KG1 (cell line): ENCODE measurements at regions not wholly inside any gene's neighbourhood (a gene's known extent, or its start where the extent isn't known, plus 50 kb on each side); places are given as distances from the start of the nearest gene placed in this dataset.
A peak's percentile ranks its signal among the peaks of the same experiment; 100 is the strongest.
"Not testable (repeated sequence)": the region's sequence is repeated elsewhere in the genome, so short reads cannot be mapped to it uniquely, and the experiment has no call there.

Experiments
- DNase-seq: peaks from one replicate; lab custom pipeline; 2025; lab: John Stamatoyannopoulos, UW

DNA sequence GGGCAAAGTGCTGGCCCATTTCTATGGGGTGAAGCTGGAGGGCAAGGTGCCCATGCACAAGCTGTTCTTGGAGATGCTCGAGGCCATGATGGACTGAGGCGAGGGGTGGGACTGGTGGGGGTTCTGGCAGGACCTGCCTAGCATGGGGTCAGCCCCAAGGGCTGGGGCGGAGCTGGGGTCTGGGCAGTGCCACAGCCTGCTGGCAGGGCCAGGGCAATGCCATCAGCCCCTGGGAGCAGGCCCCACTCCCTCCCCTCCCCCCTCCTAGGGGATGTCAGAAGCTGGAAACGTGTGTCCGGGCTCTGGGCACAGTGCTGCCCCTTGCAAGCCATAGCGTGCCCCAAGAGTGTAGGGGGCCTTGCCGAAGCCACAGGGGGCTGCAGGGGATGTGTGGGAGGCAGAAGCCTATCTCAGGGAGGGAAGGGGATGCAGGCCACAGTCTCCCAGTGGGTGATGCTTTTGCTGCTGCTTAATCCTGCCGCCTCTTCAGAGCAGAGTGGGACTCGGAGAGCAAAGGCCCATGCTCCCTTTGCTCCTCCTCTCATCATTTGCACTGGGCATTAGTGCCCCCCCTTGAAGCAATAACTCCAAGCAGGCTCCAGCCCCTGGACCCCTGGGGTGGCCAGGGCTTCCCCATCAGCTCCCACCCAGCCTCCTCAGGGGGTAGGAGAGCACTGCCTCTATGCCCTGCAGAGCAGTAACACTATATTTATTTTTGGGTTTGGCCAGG lies 85.2 kb downstream of the MRPL57 start:
- DNase-seq, result not testable (repeated sequence)

DNA sequence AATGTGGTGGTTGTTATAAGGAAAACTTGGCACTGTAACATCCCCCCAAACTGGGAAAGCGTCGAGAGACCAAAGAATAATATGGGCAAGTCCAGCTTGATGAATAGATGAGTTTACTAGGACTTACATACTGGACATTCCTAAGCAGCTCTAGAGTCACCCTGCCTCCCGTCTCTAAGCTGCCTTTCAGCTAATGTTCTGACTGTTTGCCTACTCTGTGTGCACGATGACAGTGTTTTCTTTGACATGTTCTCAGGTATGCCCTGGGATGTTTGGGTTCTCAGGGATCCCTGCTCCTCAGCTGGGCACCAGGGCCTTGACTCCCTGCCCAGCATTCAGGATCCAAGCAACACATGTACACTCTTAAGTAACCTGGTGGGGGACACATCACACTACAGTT lies 87.5 kb downstream of the MRPL57 start:
- not testable (repeated sequence) for DNase-seq

DNA sequence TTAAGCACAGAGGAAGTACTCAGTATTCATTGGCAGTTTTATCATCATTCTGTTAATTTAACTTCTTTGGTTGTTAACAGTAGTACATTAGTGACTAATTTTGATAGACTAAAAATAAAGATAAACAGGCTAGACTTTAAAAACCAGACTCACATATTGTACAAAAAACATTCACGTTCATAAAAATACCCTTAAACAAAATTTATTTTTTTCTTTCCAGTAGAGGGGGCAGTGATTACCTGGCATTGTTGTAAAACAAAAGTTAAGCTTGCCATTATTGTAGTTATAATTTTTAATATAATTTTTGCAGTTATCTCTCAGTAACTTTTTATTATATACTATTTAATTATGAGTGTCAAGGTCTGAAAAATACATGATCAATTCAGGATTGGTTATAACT lies 92.0 kb downstream of the MRPL57 start:
- not testable (repeated sequence) for DNase-seq

DNA sequence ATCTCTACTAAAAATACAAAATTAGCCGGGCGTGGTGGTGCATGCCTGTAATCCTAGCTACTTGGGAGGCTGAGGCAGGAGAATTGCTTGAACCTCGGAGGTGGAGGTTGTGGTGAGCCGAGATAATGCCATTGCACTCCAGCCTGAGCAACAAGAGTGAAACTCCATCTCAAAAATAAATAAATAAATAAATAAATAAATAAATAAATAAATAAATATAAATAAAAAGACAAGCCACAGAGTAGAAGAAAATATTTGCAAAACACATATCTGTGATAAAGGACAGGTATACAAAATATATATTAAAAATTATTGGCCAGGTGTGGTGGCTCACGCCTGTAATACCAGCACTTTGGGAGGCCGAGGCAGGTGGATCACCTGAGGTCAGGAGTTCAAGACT lies 96.0 kb downstream of the MRPL57 start:
- DNase-seq, result not testable (repeated sequence)

DNA sequence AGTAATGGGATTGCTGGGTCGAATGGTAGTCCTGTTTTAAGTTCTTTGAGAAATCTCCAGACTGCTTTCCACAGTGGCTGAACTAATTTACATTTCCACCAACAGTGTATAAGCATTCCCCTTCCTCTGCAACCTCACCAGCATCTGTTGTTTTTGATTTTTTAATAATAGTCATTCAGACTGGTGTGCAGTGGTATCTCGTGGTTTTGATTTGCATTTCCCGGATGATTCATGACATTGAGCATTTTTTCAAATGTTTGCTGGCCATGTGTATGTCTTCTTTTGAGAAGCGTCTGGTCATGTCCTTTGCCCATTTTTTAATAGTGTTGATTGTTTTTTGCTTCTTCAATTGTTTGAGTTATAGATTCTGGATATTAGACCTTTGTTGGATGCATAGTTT lies 98.0 kb downstream of the MRPL57 start:
- not testable (repeated sequence) for DNase-seq

DNA sequence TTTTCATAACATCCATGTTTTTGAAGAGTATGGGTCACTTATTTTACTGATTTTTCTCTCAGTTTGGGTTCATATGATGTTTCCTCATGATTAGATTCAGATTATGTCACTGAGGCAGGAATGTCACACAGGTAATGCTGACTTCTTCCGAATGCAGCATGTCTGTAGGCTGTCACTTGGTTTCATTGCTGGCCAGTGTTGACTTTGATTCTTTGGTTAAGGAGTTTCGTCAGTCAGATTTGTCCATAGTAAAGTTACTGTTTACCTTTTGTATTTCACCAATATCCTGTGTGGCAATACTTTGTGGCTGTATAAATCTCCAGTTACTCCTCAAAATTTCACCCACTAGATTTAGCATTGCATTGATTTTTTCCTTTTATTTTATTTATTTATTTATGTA lies 105.6 kb downstream of the MRPL57 start:
- no peak for DNase-seq

DNA sequence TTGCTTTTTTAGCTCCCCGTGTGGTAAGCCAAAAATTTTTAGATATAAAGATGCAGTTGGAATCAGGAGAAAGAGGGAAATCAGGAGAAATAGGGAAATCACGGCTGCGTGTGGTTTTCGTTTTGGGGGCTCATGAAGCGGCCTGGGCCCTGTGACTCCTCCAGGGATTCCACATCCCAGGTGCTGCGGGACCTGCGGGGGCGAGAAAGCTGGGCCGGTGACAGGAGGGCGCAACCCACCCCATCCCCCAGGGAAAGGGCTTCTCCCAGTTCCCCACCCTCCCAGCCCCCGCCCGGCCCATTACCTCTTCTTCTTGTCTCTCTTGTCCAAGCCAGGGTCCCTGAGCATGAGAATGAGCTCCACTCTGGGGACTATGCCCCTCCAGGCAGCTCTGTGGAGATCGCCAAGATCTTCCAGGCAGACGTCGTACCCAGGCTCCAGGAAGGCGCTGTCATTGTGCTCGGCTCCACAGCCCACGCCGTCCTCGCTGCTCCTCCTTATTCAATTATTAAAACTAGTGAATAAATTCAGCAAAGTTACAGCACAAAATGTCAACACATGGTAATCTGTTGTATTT lies 111.0 kb downstream of the MRPL57 start:
- DNase-seq, result no peak

DNA sequence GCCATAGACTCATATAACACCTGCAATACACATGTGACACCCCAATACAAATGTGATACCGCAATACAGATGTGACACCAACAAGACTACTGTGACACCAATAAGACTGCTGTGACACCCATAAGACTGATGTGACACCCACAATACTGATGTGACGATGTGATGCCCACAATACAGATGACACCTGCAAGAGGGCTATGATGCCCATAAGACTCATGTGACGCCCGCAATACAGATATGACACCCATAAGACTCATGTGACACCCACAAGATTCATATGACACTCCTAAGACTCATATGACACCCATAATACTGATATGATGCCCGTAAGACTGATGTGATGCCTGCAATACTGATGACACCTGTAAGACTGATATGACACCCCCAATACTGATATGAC lies 113.0 kb downstream of the MRPL57 start:
- no peak for DNase-seq

DNA sequence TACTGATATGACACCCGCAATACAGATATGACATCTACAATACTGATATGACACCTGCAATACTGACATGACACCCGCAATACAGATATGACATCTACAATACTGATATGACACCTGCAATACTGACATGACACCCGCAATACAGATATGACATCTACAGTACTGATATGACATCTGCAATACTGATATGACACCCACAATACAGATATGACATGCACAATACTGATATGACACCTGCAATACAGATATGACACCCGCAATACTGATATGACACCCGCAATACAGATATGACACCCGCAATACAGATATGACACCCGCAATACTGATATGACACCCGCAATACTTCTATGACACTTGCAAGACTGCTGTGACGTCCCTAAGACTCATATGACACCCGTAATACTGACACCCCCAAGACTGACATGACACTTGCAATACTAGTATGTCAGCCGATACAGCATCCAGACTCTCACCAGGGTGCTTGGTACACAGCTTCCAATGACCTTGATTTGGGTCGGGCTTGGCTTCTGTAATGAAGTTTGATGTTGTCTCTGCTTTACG lies 114.1 kb downstream of the MRPL57 start:
- not testable (repeated sequence) for DNase-seq

DNA sequence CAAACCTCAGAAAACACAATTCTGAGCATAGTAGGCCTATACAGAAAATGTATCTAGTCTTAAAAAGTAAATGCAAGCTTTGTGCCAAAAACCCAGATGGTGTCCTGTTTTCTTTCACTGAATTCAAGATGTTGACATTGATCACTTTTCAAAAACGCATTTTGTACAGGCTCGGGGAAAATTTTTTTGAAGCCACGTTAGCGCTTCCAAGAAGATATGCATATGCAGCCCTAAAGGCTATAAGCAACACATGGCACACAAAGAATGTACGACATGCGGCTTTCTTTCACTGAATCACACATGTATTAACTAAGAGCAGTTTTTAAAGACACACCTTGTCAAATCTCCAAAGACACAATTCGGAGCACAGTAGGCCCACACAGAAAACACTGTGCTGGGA lies 115.4 kb downstream of the MRPL57 start:
- DNase-seq, result no peak

DNA sequence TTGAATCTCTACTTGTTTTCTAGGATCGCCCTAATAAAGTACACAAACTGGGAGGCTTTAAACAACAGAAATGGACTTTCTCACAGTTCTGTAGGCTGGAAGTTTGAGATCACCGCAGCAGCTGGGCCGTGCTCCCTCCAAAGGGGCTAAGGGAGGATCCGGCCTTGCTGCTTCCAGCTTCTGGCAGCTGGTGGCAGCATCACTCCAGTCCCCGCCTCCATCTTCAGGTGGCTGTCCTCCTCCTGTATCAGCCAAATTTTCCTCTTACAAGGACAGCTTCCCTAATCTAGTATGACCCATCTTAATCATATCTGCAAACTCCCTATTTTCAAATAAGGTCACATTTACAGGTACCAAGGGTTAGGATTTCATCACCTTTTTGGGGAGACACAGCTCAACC lies 120.5 kb downstream of the MRPL57 start:
- peak; percentile 53 for DNase-seq

DNA sequence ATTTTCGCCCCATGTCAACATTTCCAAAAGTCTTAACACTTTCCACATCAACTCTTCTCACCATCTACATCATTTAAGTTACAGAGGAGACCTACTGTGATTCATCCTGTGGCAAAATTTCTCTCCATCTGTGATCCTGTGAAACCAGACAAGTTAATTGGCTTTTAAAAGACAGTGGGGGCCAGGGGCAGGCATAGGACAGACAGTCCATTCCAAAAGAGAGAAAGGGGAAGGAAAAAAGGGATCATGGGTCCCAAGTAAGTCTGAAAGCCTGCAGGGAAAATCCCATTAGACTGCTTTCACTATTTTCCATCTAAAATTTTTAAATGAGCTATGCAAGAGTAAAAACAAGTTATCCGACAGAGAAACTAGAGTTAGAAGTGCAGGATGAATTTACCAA lies 121.0 kb downstream of the MRPL57 start:
- peak; percentile 53 for DNase-seq

DNA sequence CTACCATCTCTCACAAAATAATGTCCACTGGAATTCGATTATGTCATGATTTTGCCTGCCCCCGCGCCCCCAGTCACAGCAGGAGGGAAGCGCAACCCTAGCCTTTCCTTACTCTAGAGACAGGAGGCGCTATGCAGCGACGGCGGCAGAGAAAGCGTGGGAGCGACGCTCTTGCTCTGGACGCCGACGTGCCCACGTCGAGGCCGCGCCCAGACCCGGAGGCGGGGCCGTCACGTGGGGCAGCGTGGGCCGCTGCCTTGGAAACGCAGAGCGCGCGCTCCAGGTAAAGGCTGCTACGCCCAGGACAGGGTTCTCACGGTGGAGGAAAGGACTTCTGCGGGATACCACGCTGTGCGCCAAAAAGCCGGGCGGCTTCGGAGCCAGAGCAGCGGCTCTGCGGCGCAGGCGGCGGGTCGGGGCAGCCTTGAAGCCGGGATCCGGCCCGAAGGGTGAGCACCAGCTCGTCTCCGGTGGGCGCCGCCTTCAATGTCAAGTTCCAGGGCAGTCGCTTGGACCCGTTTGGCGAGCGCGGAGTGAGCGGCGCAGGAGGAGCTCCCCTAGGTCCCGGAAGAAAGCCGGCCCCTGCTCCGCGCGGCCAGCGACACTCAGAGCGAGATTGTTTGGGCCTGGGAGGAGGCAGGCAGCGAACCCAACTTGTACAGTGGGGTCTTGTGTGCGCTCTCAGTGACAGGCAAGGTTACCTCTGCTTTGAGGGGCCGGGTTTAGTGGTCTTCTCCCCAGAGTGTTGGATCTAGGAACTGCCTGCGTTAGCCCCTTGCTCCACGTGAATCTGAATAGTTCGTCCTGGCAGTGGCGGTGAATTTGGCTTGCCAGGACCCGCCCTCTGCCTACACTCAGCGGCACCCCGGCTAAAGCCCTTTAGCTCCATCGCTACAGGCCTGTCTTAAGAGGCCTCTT lies 121.7 kb downstream of the MRPL57 start:
- peak; percentile 83 for DNase-seq

DNA sequence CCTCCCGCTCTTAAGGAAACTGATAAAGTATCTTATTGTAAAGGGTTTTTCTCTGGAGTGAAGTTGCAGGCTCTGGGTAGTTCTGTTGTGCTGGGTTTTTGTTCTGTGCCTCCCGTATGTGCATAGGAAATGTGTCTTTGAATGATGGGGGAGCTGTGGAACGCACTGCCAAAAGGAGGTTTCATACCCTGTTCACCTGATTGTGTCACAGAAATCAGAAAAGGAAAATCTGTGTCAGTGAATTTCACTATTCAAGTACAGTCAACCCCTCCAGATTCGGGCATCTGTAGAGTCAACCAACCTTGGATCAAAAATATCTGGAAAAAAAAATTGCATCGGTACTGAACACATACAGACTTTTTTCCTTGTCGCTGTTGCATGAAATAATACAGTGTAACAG lies 127.8 kb downstream of the MRPL57 start:
- no peak for DNase-seq

DNA sequence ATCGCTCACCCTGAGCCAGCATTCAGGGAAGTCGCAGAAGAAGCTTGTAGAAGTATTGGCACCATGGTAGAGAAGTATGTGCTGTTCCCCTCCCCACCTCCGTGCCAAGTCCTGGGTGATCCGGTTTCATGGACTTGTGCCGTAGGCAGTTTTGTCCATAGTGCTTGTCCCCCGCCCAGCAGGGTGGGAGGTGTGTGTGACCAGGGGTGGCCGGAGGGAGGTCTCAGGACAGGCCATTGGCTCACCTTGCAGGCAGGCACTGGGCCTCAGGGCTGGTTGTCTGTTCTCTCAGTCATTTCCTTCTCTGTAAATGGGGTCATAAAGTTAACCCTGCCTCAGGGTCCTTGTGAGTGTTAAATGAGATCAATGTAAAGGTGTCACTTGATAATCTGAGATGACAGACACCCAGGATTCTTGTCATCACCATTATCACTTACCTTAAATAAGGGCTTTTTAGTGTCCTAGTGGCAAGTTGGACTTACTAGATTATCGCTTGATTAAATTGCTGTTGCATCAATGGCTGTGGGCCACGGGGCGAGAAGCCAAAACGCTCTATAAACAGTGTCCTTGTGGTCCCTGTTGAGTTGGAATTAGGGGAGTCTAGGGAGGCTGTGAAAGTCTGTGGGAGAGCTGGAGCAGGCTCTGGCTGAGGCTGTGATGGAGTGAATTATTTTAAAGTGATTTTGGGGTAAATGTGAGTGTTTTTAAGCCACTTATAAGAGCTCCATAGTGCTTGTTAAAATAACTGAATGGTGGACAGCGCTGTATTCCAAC lies 130.0 kb downstream of the MRPL57 start:
- DNase-seq, result not testable (repeated sequence)

DNA sequence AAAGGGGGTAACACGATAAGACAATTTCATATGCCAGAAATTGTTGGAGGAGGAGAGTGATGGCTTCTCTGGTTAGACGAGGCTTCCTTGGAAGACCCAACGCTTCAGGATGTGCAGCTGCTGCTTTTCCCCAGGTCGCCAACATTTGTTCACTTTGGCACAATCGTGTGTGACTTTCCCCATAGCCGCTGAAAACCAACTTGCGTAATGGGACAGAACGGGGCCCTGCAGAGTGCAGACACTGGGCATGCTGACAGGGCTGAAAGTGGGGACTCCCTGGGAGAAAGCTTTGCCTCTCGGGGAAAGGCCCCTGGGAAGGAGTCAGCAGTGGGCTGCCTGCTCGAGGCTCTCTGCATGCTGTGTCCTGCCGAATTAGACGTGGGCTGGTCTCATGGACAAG lies 130.7 kb downstream of the MRPL57 start:
- not testable (repeated sequence) for DNase-seq

DNA sequence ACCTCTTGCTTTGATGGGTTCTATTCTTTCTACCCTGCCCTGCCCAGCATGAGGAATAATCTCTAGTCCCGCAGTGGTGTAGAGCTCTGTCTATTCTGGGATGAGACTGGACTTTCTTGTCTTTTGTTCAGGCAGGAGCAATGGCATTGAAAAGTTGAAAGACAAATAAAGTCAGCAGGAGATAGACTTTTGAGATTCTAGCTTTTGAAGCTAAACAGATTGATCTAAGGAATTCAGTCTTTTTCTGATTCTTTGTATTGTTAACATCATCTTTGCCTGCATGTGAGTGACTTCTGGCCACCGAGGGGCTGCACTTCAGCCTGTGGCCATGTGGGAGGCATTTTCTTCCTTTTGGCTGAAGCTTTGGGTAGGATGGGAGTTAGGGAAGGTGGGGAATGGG lies 132.4 kb downstream of the MRPL57 start:
- DNase-seq, result no peak

DNA sequence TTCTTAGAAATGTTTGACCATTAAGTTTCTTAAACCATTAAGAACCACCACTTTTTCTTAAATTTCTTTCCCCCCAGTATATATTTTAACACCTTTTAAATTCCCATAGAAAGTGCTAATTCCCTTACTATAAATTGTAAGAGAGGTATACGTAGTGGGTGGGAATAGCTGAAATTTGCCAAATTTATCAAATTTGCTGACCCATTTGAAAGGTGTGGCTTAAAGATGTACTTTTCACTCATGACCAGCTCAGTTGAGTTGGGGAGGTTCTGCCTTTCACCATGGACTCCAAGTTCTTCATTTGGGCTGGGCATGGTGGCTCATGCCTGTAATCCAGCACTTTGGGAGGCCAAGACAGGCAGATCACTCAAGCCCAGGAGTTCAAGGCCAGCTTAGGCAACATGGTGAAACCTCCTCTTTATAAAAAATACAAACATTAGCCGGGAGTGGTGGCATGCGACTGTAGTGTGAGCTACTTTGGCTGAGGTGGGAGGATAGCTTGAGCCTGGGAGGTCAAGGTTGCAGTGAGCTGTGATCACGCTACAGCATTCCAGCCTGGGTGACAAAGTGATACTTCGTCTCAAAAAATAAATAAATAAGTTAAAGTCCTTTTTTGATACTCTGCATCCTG lies 133.2 kb downstream of the MRPL57 start:
- DNase-seq, result no peak

DNA sequence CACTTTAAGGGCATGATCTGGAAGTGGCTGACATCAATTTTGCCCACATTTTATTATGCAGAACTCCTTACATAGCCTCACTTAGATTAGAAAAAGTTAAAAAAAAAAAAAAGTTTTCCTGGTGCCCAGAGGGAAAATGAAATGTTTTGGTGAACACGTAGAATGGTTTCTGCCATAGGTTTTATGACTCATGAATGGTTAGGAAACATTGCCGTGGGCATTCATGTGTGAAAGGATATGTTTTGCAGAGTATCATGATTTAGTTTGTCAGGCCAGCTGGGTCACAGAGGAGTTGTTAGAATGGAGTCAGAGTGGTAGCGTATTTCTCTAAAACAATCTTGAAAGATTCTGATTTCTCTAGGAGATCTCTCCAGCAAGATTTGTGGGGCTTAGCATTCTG lies 133.8 kb downstream of the MRPL57 start:
- no peak for DNase-seq

DNA sequence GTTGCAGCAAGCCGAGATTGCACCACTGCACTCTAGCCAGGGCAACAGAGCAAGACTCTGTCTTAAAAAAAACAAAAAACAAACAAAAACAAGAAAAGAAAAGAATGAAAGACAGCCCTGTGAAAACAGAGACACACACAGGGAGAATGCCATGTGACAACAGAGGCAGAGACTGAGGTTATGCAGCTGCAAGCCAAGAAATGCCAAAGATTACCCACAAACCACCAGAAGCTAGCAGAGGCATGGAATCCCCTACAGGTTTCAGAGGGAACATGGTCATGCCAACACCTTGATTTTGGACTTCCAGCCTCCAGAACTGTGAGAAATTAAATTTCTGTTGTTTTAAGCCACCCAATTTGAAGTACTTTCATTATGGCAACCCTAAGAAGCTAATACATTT lies 138.5 kb downstream of the MRPL57 start:
- DNase-seq, result not testable (repeated sequence)

DNA sequence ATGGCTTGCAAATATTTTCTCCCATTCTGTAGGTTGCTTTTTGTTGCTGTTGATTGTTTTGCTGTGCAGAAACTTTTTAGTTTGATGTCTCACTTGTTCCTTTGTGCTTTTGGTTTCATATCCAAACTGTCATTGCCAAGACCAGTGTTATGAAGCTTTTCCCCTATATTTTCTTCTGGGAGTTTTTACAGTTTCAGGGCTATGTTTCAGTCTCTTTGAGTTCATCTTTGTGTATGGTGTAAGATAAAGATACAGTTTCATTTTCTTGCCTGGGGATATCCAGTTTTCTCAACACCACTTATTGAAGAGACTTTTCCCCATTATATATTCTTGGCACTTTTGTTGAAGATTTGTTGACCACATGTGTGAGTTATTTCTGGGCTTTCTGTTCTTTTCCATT lies 139.9 kb downstream of the MRPL57 start:
- no peak for DNase-seq
